ENCODE measurements at regions not wholly inside any gene's neighbourhood (a gene's known extent, or its start where the extent isn't known, plus 50 kb on each side); places are given as distances from the start of the nearest gene placed in this dataset.

GRCh38 chr3:72441284-72441994, 406.8 kb downstream of the SHQ1 start:
- ATAC-seq (ENCODE audit: low read depth) (no peak), DNase-seq (no peak)
- CTCF ChIA-PET = no interaction called here
- POLR2A ChIA-PET = interaction anchor here (0.6 to 1.4 kb wide), 4 partner anchors 14 to 1424 kb away, joined by 3 to 6 read pairs (median 4); no protein-coding TSS in a partner anchor
- no peak for TF ChIP-seq CTCF (IDR thresholded peaks at IDR 0.05)
- Mint-ChIP-seq H3K36me3 (ENCODE audit: low read depth) (peaks cover 39% of the 10 kb centered on the region), H3K9me3 (no peaks in the 10 kb centered on the region), H3K4me3 (no peak overlapping the region), H3K27me3 (no peaks in the 10 kb centered on the region), H3K27ac (no peak overlapping the region), H3K4me1 (peaks cover 92% of the 10 kb centered on the region)
- intact Hi-C loops (cut with micrococcal nuclease) = loop anchor here (5.0 to 10.0 kb wide), 2 partner anchors 146 to 717 kb away; partner anchors contain the start of gene EIF4E3

DNA sequence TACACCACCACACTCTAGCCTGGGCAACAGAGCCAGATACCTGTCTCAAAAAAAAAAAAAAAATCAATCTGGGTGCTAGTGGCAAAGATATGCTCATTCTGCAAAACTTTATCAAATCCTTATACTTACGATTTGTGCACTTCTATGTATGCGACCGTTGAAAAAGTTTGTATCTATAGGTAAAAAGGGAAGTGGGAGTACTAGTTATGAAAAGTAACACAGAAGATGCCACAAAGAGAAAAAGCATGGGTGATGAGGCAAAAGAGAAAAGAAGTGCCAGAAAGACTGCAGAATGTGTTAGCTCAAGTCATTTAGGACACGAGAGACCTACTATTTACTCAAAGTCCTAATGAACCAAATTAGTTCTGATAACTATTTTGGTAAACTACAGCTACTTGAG, 407.8 kb downstream of the SHQ1 start:
- ChIA-PET CTCF (no interaction called here), POLR2A (interaction anchor here (0.7 to 0.9 kb wide), 3 partner anchors 166 to 1423 kb away, joined by 3 to 6 read pairs (median 4); no protein-coding TSS in a partner anchor)
- peak overlapping the region; percentile 16 for H3K4me3 Mint-ChIP-seq
- TF ChIP-seq CTCF (IDR thresholded peaks at IDR 0.05) = no peak
- H3K27ac Mint-ChIP-seq = no peak overlapping the region
- DNase-seq (no peak), ATAC-seq (ENCODE audit: low read depth) (peak; percentile 19)
- H3K4me1 Mint-ChIP-seq = peaks cover 83% of the 10 kb centered on the region
- H3K9me3 Mint-ChIP-seq = no peaks in the 10 kb centered on the region
- no peaks in the 10 kb centered on the region for H3K27me3 Mint-ChIP-seq
- H3K36me3 Mint-ChIP-seq (ENCODE audit: low read depth) = peaks cover 34% of the 10 kb centered on the region
- intact Hi-C loops (cut with micrococcal nuclease) = loop anchor here (1.0 to 10.0 kb wide), 3 partner anchors 10 to 716 kb away; partner anchors contain the start of gene EIF4E3

GRCh38 chr3:72439321-72440183, 408.7 kb downstream of the SHQ1 start:
- no peak for DNase-seq
- intact Hi-C loops (cut with micrococcal nuclease) = loop anchor here (1.0 to 10.0 kb wide), 3 partner anchors 9 to 715 kb away; partner anchors contain the start of gene EIF4E3
- TF ChIP-seq CTCF (IDR thresholded peaks at IDR 0.05) = no peak
- peak; percentile 16 for ATAC-seq (ENCODE audit: low read depth)
- POLR2A ChIA-PET = interaction anchor here (0.9 kb wide), 1 partner anchor 509 kb away, joined by 3 read pairs; no protein-coding TSS in a partner anchor
- no peak overlapping the region for H3K27ac Mint-ChIP-seq
- H3K4me3 Mint-ChIP-seq = peak overlapping the region; percentile 40
- H3K36me3 Mint-ChIP-seq (ENCODE audit: low read depth) = peaks cover 35% of the 10 kb centered on the region
- CTCF ChIA-PET = no interaction called here
- peaks cover 77% of the 10 kb centered on the region for H3K4me1 Mint-ChIP-seq
- no peaks in the 10 kb centered on the region for H3K27me3 Mint-ChIP-seq
- no peaks in the 10 kb centered on the region for H3K9me3 Mint-ChIP-seq

DNA sequence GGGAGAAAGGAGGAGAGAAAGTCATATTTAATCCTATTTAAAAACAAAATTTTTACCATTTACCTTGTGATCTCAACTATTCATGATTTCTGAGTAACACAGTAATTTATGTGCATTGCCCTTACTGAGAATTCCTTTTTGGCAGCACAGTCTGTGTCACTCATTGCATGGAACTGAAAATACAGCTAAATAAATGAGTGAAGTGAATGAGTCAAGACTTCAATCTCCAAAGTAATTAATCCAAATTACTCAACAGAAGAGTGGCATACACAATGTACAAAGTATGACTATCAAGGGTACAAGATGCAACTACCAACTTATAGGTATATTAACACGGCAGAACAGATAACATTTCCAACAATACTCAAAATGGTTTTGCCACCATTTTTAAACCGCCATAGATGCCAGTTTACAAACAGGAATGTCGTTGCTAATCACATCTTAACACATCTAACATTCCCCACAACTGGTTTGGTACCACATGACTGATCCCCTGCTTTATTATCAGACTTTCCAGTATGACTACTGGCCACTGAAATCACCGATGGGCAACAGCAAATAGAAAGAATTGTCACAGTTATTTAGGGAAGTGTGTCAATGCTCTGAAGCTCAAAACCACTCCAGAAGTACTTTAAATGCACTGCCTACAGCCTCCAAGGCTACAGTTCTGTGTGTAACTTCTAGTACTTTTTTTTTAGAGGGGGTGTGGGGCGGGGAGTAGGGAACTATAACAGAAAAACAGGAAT, 410.4 kb downstream of the SHQ1 start:
- no peak for TF ChIP-seq CTCF (IDR thresholded peaks at IDR 0.05)
- ATAC-seq (ENCODE audit: low read depth) (no peak), DNase-seq (no peak)
- Mint-ChIP-seq H3K4me3 (no peak overlapping the region), H3K27me3 (no peaks in the 10 kb centered on the region), H3K4me1 (peaks cover 71% of the 10 kb centered on the region), H3K27ac (no peak overlapping the region), H3K9me3 (no peaks in the 10 kb centered on the region), H3K36me3 (ENCODE audit: low read depth) (peaks cover 28% of the 10 kb centered on the region)
- POLR2A ChIA-PET = interaction anchor here (1.1 kb wide), 1 partner anchor 9 kb away, joined by 3 read pairs; the partner anchor contains the start of gene RYBP
- intact Hi-C loops (cut with micrococcal nuclease) = loop anchor here (1.0 kb wide), 1 partner anchor 8 kb away; the partner anchor contains the start of gene RYBP
- CTCF ChIA-PET = no interaction called here
